ENCODE measurements at regions not wholly inside any gene's neighbourhood (a gene's known extent, or its start where the extent isn't known, plus 50 kb on each side); places are given as distances from the start of the nearest gene placed in this dataset.

DNA sequence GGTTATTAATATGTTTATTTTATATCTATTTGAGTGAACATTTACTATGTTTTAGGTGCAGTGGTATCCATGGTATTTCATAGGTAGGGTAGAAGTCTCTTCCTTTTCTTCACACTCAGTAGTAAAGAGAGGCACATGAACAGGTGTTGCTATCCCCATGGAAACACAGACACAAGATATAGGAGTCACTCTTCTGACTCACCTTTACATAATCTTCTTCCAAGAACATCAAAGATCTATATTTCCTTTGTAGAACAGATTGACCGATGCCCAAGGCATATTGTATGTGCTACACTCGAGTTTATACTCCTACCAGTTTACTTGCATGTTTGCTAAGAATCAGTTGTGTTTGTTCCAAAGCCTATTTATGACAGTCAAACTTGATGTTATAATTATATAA is 1997.4 kb downstream of the C4orf33 start:
- POLR2A ChIA-PET = no interaction called here
- CTCF ChIA-PET = no interaction called here
- no peak for DNase-seq (ENCODE audit: extremely low spot score)
- TF ChIP-seq, protein P1, sequence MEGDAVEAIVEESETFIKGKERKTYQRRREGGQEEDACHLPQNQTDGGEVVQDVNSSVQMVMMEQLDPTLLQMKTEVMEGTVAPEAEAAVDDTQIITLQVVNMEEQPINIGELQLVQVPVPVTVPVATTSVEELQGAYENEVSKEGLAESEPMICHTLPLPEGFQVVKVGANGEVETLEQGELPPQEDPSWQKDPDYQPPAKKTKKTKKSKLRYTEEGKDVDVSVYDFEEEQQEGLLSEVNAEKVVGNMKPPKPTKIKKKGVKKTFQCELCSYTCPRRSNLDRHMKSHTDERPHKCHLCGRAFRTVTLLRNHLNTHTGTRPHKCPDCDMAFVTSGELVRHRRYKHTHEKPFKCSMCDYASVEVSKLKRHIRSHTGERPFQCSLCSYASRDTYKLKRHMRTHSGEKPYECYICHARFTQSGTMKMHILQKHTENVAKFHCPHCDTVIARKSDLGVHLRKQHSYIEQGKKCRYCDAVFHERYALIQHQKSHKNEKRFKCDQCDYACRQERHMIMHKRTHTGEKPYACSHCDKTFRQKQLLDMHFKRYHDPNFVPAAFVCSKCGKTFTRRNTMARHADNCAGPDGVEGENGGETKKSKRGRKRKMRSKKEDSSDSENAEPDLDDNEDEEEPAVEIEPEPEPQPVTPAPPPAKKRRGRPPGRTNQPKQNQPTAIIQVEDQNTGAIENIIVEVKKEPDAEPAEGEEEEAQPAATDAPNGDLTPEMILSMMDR (IDR thresholded peaks at IDR 0.05; ENCODE audit: control extremely low read depth, extremely low read depth, low read depth, missing control alignments) = no peak

DNA sequence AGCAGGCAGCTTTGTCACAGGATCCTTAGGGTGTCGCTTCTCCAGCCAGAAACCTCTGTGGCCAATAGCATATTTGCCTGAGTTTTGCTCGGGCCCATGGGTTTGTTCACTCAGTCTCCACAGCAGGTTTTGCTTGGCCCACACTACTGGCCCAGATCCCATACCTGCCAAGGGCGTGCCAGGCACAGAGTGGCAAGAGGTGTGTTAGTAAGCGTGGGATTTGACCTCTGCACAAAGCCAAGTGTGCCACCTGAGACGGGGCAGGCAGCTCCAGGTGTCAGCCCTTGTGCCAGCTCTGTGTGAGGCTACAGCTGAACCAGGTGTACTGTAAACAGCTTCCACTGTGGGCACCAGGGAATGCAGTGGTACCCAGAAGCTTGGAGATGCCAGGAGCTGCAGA is 2003.0 kb downstream of the C4orf33 start:
- no peak for DNase-seq (ENCODE audit: extremely low spot score)
- POLR2A ChIA-PET = no interaction called here
- CTCF ChIA-PET = interaction anchor here (1.2 to 2.7 kb wide), 2 partner anchors 10 to 11 kb away, joined by 5 to 10 read pairs; no protein-coding TSS in a partner anchor
- TF ChIP-seq, protein P1 (IDR thresholded peaks at IDR 0.05; ENCODE audit: control extremely low read depth, extremely low read depth, low read depth, missing control alignments) = no peak

DNA sequence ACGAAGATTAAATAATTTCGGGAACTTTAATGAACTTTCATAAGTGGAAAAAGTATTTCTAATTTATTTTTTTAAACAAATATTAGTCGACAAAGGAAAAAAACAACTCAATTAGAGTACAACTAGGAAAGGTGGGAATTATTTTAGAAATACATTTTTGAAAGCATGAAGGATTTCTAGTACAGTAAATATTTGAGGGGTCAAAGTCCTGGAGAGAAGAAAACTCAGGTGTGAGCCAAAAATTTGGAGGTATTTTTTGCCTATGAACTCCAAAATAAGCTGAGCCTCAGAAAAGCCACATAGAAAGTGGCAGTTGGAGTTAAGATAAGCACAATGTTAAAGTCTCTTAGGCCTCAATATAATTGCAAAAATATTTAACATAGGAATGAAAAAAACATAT is 2017.3 kb downstream of the C4orf33 start:
- CTCF ChIA-PET = no interaction called here
- TF ChIP-seq, protein P1 (IDR thresholded peaks at IDR 0.05; ENCODE audit: control extremely low read depth, extremely low read depth, low read depth, missing control alignments) = no peak
- POLR2A ChIA-PET = no interaction called here
- DNase-seq (ENCODE audit: extremely low spot score) = no peak

DNA sequence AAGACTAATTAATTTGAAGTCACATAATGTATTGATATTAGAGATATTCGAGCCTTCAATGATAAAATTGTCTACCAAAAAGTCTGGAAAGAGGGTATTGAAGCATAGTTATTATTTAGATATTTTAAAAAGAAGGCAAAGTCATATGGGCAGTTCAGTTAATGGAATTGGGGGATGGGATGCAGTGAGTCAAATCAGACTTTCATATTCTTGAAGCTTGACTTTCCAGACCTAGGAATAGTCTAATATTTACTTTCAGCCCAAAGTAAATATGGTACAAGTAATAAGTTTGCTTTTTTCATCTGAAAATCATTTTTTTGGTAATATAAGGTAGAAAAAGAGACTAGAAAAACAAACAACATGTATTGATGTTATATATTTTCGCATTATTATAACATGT is 2017.8 kb downstream of the C4orf33 start:
- TF ChIP-seq, protein P1 (IDR thresholded peaks at IDR 0.05; ENCODE audit: control extremely low read depth, extremely low read depth, low read depth, missing control alignments) = no peak
- ChIA-PET POLR2A (no interaction called here), CTCF (no interaction called here)
- DNase-seq (ENCODE audit: extremely low spot score) = no peak

DNA sequence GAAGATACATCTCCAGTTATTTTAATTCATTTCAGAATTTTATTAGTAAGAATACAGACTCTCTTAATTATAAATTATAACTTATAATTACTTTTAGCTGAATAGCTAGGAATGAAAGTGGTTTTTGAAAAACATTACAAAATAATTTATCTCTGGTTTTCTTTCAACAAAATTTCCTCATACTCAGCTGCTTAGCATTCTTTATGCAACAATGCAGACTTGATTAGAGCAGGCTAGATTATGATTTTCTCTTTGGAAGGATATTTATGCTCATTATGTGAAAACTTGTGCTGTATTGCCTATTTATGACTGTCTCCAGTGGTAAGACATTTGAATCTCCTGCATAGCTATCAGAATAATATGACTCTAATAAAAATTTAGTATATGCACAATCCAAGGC is 2023.7 kb downstream of the C4orf33 start:
- CTCF ChIA-PET = no interaction called here
- DNase-seq (ENCODE audit: extremely low spot score) = no peak
- TF ChIP-seq, protein P1 (IDR thresholded peaks at IDR 0.05; ENCODE audit: control extremely low read depth, extremely low read depth, low read depth, missing control alignments) = no peak
- POLR2A ChIA-PET = no interaction called here

DNA sequence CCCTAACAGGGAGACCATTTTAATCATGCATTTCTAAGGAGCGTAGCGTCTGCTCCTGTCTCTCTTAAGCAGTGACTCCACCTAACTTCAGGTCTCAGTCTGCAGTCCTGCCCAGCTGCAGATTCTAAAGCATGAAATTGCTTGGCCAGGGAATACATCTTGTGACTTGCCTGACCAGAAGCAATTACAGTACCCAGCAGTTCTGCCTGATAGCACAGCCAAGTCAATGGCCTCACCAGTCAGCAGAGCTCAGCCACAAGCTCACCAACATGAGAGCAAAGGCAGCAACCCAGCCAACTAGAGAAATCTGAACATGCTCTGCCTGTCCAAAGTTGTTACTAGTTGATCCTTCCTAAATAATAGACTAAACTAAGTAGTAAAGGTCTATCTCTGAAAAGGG is 2011.9 kb upstream of the PCDH10 start:
- DNase-seq (ENCODE audit: extremely low spot score) = no peak
- TF ChIP-seq, protein P1 (IDR thresholded peaks at IDR 0.05; ENCODE audit: control extremely low read depth, extremely low read depth, low read depth, missing control alignments) = no peak
- POLR2A ChIA-PET = no interaction called here
- CTCF ChIA-PET = interaction anchor here (0.9 kb wide), 1 partner anchor 15 kb away, joined by 3 read pairs; no protein-coding TSS in a partner anchor

DNA sequence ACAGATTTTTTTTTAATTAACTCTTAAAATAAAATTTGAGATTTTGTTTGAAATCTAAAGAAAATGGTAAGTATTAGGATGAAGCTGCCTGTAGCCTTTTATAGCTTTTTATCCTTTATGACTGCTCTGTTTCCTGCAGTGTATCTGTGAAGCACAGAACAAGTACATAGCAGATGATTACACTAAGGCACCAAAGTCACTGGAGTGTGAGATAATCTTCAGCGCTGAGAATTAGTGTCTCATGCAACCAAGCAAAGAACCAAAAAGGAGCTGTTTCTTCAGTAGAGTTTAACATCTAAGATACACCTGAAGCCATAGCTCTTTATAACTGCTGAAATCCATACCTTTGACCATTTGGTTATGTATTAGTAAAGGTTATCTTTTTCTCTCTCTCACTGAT is 1989.8 kb upstream of the PCDH10 start:
- DNase-seq (ENCODE audit: extremely low spot score) = no peak
- ChIA-PET CTCF (no interaction called here), POLR2A (no interaction called here)
- TF ChIP-seq, protein P1 (IDR thresholded peaks at IDR 0.05; ENCODE audit: control extremely low read depth, extremely low read depth, low read depth, missing control alignments) = no peak

All from GM10248 (cell line).